HCT116 (cell line): ENCODE measurements at regions not wholly inside any gene's neighbourhood (a gene's known extent, or its start where the extent isn't known, plus 50 kb on each side); places are given as distances from the start of the nearest gene placed in this dataset.
A peak's percentile ranks its signal among the peaks of the same experiment; 100 is the strongest.

ENCODE experiments used
- EZH2 ChIP-seq: fragments of 200-600 bp; sonication (generic); IDR thresholded peaks from 2 replicates; pipeline ENCODE4 v1.6.1; 2017; ENCODE audit warnings: antibody characterized with exemption, mixed run types
- POLR2A ChIP-seq: IDR thresholded peaks from 2 replicates; pipeline ENCODE4 v1.7.0; 2011; ENCODE audit warnings: borderline replicate concordance; ENCODE audit not compliant: insufficient read depth, insufficient read length; ENCODE audit errors: extremely low read depth
- POLR2AphosphoS5 ChIP-seq: IDR thresholded peaks from 2 replicates; pipeline ENCODE4 v1.6.1; 2011; ENCODE audit warnings: mild to moderate bottlenecking, low read depth, low read length, moderate library complexity
- RAD21 ChIP-seq: IDR thresholded peaks from 2 replicates; pipeline ENCODE4 v1.6.1; 2012; ENCODE audit warnings: low read depth, mild to moderate bottlenecking
- SP1 ChIP-seq: IDR thresholded peaks from 2 replicates; pipeline ENCODE4 v1.6.1; 2012; ENCODE audit warnings: low read depth
- ZFX ChIP-seq: fragments of 450-650 bp; IDR thresholded peaks from 2 replicates; pipeline ENCODE4 v1.6.1; 2017
- TF ChIP-seq, protein P1 (sequence below), 3 experiments: fragments of 200-600 bp in 1 of 3; sonication (generic) in 1 of 3; IDR thresholded peaks in 2 of 3; conservative IDR thresholded peaks in 1 of 3; 2 replicates each; pipeline ENCODE4 v1.5.1; 2012 to 2017; ENCODE audit warnings: low read depth in 2 of 3, low read length in 2 of 3, antibody characterized with exemption in 1 of 3, borderline replicate concordance in 1 of 3, control low read depth in 1 of 3, mild to moderate bottlenecking in 1 of 3, mixed read lengths in 1 of 3, mixed run types in 1 of 3, moderate library complexity in 1 of 3; ENCODE audit not compliant: insufficient read depth in 1 of 3
- TF ChIP-seq, protein P2 (sequence below): IDR thresholded peaks from 2 replicates; pipeline ENCODE4 v1.6.1; 2012; ENCODE audit warnings: low read depth
- TF ChIP-seq, protein P3 (sequence below): IDR thresholded peaks from 2 replicates; pipeline ENCODE4 v1.6.1; 2012

DNA sequence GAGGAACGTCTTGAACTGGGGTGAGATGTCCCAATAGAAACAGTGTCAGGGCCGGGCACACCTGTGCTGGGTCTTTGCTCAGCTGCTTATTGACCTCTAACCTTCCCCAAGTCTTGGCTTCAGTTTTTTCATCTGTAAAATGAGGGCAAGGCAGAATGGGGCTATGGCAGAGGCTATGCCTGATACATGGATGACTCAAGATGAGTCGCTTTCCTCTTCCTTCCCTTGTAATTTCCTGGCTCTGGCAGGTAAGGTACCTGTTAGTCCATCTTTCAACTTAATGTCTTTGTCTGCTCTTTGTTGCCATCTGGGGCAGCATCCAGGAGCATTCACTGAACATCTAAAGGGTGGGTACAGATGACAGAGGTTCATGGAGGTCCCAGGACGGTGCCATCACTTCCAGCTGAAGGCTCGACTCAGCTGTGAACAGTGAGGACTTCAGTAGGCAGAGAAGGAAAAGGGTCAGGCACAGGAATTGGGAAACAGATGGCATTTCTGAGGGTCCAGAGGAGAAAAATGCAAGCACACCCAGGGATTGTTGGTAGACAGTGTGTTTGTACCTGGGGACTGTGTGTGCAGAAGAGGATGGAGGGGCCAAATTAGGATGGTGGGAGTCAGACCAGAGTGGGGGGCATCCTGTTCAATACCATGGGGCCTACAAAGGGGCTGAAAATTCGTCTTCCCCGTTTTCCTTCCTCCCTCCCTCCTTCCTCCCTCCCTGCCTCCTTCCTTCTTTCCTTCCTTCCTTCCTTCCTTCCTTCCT, 268.3 kb downstream of the VRK1 start:
- TF ChIP-seq RAD21 (no peak), EZH2 (no peak), ZFX (no peak), POLR2A (no peak), SP1 (peak; percentile 73), POLR2AphosphoS5 (peak; percentile 33; the same call in 1 of the 2 replicates)
- TF ChIP-seq, protein P1, sequence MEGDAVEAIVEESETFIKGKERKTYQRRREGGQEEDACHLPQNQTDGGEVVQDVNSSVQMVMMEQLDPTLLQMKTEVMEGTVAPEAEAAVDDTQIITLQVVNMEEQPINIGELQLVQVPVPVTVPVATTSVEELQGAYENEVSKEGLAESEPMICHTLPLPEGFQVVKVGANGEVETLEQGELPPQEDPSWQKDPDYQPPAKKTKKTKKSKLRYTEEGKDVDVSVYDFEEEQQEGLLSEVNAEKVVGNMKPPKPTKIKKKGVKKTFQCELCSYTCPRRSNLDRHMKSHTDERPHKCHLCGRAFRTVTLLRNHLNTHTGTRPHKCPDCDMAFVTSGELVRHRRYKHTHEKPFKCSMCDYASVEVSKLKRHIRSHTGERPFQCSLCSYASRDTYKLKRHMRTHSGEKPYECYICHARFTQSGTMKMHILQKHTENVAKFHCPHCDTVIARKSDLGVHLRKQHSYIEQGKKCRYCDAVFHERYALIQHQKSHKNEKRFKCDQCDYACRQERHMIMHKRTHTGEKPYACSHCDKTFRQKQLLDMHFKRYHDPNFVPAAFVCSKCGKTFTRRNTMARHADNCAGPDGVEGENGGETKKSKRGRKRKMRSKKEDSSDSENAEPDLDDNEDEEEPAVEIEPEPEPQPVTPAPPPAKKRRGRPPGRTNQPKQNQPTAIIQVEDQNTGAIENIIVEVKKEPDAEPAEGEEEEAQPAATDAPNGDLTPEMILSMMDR (IDR thresholded peaks at IDR 0.05 in 2 of 3, conservative IDR thresholded peaks at IDR 0.05 in 1 of 3; ENCODE audit: borderline replicate concordance in 1 of 3, insufficient read depth in 1 of 3, low read depth in 2 of 3, low read length in 2 of 3): no peak
- TF ChIP-seq, protein P2, sequence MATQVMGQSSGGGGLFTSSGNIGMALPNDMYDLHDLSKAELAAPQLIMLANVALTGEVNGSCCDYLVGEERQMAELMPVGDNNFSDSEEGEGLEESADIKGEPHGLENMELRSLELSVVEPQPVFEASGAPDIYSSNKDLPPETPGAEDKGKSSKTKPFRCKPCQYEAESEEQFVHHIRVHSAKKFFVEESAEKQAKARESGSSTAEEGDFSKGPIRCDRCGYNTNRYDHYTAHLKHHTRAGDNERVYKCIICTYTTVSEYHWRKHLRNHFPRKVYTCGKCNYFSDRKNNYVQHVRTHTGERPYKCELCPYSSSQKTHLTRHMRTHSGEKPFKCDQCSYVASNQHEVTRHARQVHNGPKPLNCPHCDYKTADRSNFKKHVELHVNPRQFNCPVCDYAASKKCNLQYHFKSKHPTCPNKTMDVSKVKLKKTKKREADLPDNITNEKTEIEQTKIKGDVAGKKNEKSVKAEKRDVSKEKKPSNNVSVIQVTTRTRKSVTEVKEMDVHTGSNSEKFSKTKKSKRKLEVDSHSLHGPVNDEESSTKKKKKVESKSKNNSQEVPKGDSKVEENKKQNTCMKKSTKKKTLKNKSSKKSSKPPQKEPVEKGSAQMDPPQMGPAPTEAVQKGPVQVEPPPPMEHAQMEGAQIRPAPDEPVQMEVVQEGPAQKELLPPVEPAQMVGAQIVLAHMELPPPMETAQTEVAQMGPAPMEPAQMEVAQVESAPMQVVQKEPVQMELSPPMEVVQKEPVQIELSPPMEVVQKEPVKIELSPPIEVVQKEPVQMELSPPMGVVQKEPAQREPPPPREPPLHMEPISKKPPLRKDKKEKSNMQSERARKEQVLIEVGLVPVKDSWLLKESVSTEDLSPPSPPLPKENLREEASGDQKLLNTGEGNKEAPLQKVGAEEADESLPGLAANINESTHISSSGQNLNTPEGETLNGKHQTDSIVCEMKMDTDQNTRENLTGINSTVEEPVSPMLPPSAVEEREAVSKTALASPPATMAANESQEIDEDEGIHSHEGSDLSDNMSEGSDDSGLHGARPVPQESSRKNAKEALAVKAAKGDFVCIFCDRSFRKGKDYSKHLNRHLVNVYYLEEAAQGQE: no peak
- TF ChIP-seq, protein P3, sequence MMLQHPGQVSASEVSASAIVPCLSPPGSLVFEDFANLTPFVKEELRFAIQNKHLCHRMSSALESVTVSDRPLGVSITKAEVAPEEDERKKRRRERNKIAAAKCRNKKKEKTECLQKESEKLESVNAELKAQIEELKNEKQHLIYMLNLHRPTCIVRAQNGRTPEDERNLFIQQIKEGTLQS: no peak
